Right kidney (tissue), 1 donor: ENCODE measurements at regions not wholly inside any gene's neighbourhood (a gene's known extent, or its start where the extent isn't known, plus 50 kb on each side); places are given as distances from the start of the nearest gene placed in this dataset.

ENCODE experiments used
- DNase-seq: peaks from one replicate; pipeline ENCODE4 v3.0.0-alpha.2; 2016

DNA sequence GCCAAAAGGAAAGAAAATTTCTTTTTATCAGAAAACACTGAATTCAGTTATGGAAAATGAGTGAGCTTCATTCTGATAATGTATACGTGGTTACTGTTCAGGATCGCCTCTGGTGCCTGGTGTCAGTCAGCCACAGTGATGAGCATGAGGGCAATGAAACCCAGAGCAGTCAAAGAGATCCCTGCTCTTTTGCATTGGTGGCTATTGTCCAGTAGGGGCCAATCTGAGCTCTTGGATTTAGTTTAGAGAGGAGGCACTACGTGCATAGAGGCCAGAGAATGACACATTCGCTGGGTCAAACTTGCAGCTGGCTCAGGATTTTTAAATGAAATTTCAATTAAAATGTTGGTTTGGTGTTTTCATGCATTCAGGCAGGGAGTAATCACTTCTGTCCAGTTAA, 522.9 kb downstream of the TMEM182 start:
- DNase-seq: no peak

DNA sequence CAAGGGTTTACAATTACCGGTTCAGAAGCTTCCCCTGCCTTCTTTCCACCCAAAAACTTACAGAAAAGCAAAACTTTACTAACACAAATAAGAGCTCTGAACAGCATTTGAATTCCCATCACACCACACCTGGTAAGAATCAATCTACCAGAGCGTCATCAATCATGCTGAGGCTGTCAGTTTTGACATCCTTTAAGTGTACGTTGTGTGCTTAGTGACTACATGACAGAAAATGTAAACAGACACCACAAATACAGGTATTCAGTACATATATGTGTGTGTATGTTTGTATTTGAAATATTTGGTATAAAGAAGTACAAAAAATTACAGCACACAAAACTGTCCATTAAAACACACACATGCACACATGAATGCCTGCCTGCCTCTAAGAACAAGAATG, 523.5 kb downstream of the TMEM182 start:
- no peak for DNase-seq

DNA sequence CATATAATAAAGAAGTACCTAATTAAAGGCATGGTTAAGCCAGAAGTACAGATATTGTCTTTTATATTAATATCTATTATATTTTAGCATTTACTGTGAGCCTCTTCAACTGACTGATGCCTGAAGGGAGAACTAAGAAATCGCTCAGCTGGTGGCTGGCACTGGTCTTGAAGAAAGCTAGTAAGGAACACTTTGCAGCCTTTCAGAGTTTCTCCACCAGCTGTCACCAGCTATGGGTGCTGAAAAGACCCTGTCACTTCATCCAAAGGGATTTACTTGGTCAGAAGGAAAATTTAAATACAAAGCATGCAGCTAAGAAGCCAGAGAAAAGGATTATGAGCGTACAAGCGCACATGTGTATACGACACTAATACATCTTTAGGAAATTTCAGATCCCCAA, 525.9 kb downstream of the TMEM182 start:
- no peak for DNase-seq

DNA sequence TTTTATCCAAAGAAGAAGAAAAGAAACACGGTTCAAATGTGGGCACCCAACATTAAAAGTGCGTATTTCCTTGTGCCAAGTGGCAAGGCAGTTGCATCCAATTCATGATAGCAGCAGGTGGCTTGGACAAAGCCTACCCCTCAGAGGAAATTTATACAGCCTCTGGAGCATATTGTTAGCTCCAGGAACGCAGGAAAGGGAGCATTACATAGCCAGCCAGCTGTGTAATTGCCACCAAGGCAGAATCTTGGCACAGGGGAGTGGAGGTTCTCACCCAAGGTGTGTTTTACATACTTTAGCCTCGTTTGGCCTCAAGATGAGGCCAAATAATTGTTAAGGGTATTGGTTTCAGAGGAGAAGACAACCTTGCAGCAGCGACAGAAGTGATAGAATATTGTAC, 526.9 kb downstream of the TMEM182 start:
- DNase-seq: no peak

DNA sequence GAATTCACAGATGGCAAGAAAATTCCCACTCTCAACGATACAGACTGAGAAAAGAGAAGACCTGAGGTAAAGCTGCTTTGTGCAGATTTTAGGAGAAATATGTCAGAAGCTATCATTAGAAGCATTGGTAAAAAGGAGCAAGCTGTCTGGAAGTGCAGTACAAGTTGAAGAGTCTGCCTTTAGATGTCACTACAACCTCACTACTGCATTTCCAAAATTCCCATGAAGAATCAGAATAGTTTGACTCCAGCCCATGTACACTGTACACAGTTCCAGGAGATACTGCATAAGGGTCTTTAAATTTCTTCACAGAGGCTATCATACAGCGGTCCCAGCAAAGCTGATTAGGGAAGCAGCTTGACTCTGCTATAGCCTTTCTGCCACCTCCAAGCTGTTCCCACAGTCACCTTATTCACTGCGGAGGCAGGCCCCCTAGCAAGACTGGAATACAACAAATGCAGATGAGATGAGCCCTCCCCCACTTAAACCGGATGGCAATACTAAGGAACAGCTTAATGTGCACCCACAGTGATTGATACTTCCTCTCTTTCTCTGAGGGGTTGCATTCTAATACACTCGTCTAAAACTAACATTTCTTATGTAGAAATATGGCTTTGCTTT, 527.4 kb downstream of the TMEM182 start:
- DNase-seq: no peak

- no peak for DNase-seq
Measured at GRCh38 chr2:103292573-103292972, 530.7 kb downstream of the TMEM182 start.

DNA sequence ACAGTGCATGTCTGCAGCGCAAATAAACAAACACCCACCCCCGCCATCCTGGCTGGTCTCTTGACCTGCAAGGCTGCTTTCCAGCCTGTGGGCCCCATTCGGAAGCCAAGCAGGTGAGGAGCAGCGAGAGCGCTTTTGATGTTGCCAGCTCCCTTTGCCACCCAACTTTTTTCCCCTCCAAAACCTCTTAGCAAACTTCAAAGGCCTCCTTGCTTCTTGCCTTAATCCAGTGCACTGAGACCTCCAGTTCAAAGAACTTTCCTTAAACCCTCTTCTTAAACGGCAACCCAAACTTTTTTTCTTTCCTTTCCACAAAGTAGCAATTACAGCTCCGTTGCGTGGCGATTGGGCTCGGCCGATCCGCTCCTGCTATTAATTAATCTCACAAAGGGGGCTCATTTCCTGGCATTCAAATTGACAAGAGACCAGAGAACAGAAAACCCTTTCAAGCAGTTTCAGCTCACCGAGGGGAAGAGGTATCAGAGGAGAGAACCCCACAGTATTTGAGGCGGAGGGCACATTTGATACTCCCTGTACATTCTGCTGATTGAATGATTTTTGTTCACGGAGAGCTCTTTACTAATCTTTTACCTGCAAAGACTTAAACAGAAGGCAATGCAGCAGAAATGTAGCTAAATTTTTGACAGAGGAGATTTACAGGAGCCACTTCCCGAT, 531.4 kb downstream of the TMEM182 start:
- DNase-seq: peak; percentile 44

DNA sequence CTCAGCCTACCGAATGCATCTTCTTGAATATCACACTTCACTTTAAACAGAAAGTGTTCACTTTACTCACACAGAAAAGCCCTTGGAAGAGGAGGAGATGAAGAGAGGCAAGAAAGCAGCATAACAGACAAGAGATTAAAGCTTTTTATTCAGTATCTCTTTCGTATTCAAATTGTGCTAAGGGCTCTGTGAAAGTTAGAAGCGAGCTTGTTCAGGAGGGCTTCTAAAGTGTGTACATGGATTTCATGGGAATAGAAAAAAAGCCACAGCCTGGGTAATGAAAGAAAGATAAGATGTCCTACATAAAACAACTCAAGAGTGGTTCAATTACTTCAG, 531.9 kb downstream of the TMEM182 start:
- no peak for DNase-seq

DNA sequence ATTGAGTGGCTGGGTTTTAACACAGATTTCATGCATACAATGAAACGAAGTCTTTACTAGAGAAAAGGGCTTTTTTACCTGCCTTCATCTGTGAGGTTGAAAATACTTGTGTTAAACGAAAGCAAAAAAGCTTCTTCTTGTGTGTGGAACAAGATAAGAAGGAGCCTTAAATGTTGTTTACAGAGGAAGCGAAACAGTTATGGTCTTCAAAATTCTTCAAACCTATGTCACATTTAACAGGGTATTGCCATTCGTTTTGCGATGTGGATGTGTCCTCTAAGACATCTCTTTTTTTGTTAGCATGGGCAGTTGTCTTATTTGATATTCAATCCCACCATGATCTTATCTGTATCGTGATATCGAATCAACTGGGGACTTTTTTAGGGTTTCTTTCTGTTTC, 532.6 kb downstream of the TMEM182 start:
- no peak for DNase-seq

GRCh38 chr2:103295591-103295990, 533.8 kb downstream of the TMEM182 start:
- no peak for DNase-seq

DNA sequence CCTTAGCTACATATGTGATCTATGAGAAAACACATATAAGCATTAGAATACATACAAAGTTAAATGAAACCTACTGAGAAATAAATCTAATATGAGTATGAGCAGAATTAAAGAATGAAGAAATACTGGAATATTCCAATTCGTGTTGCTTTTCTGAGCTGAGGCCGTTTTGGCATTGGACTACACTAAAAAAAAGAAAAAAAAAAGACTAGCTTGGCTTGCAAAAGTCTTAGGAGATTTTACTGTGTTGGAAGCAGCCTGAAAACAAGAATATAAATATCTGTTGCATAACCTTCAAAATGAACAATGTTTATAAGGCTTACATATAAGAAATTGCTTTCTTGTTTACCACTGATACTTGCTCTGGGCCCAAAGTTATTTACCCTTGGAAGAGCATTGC, 562.8 kb downstream of the TMEM182 start:
- DNase-seq: no peak

- DNase-seq: no peak
Measured at GRCh38 chr2:103327386-103327785, 565.6 kb downstream of the TMEM182 start.

- no peak for DNase-seq
Measured at GRCh38 chr2:103327966-103328365, 566.1 kb downstream of the TMEM182 start.

DNA sequence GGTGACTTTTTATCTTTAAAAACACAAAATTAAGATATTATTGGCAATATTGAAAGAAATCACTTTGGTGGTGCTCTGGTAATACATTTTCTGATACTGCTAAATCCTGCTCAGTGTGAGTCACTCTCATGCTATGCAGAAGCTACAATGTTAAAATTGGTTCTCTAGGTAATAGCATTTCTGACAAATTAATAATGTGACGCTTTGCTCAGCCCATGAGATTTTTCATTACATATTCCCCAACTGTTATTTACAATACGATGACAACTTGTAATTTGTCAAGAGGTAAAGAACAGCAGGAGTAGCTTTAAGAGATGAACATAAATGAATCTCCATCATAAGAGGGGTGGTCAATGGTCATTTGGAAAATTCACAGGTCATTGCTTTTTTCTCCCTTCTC, 573.6 kb downstream of the TMEM182 start:
- no peak for DNase-seq

GRCh38 chr2:103338819-103339218, 577.0 kb downstream of the TMEM182 start:
- DNase-seq: no peak

DNA sequence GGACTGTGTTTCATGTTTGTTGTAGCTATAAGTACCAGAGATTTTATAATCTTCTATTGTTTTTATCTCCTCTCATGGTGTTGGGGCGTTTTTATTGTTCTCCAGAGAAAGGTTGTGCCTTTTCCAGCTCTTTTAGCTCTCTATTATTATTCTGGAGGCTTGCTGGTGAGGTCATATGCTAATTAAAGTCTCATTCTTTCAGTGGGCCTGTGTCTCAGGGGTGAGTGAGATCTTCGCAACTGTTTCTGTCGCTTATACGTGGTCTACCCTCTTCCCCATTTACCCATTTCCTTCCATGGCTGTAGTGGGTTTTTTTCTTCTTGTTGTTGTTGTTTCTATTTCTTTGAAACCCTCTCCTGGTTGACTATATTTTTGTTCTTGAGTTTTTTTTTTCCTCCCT, 584.9 kb downstream of the TMEM182 start:
- no peak for DNase-seq

DNA sequence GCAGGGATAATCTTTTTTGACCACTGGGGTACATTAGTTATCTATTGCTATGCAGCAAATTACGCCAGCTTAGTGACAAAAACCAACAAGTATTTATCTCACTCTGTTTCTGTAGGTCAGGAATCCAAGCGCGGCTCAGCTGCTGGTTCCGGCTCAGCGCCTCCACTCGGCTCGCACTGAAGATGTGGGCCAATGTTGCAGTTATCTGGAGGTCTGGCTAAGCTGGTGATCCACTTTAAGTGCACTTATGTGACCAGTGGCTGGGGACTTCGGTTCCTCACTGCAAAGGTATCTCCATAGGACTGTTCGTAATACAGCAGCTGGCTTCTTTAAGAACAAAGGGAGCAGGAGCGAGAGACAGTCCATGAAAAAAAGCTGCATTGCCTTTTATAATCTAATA, 591.9 kb downstream of the TMEM182 start:
- DNase-seq: peak; percentile 3

DNA sequence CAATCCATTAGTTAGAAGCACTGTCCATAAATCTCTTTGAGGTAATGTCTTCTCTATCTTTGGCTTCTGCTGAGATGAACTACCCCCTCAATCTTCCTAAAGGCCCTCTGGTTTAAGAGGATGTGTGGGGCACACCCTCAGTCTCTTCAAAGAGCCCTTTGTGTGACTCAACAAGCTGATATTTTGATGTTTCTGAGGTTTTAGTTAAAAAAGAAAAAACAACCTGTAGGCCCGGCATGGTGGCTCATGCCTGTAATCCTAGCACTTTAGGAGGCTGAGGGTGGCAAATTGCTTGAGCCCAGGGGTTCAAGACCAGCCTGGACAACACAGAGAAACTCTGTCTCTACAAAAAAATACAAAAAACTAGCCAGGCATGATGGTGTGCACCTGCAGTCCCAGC, 593.5 kb downstream of the TMEM182 start:
- no peak for DNase-seq

- no peak for DNase-seq
Measured at GRCh38 chr2:103361712-103362111, 599.9 kb downstream of the TMEM182 start.

DNA sequence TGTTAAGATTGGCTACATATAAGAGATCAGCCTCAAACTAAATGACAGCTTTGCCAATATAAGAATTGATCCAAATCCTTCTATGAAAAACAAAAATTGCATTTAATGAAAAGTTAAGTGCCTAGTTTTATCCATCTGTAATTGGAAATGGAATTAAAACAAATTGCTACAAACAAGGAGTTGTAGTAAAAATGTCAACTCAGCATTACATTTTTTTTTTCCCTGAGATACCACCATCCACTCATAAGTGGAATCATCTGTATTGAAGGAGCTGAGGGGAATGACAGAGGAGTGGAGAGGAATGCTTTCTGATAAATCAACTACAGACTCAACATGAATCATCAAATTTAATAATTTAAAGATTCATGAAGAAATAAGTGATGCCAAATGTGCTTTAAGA, 601.8 kb downstream of the TMEM182 start:
- DNase-seq: no peak

DNA sequence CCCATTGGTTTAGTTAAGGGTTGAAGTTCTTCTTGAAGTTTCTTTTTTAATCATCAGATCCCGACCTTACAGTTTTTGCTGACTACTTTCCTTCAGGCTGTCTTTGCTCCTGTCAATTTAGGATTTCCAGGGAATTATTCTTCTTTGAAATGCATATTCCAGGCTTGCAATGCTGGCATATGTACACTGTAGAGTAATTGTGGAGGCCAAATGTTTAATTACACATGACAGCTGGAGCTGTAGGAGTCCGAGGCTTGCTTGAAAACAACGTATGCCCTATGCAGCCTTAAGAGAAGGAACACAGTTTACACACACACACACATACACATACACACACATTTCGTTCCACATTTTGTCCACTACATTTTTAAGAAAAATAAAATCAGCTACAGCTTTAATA, 602.3 kb downstream of the TMEM182 start:
- no peak for DNase-seq

GRCh38 chr2:103365071-103365470, 603.2 kb downstream of the TMEM182 start:
- no peak for DNase-seq

GRCh38 chr2:103367877-103368276, 606.0 kb downstream of the TMEM182 start:
- no peak for DNase-seq

- DNase-seq: no peak
Measured at GRCh38 chr2:103383541-103383940, 621.7 kb downstream of the TMEM182 start.

DNA sequence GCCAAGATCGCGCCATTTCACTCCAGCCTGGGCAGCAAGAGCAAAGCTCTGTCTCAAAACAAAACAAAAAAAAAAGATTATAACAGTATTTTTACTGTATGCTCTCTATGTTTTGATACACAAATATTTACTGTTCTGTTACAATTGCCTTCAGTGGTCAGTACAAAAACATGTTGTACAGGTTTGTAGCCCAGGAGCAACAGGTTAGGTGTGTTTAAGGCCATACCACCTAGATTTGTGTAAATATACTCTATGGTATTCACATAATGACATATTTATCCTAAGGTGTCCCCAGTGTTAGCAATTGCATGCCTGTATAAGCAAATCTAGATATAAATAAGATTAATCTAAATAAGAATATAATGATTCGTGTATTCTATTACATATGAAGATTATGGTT, 625.0 kb downstream of the TMEM182 start:
- DNase-seq: no peak
